SU-DHL-6 (cell line): ENCODE measurements at regions not wholly inside any gene's neighbourhood (a gene's known extent, or its start where the extent isn't known, plus 50 kb on each side); places are given as distances from the start of the nearest gene placed in this dataset.

Source experiments
- H2AFZ ChIP-seq: fragments of 200-600 bp; sonication (generic); 2 replicates; pipeline ENCODE4 v1.6.1; 2014; ENCODE audit warnings: low read depth, mild to moderate bottlenecking, moderate library complexity, mixed read lengths, antibody characterized with exemption, low read length; ENCODE audit not compliant: severe bottlenecking
- H3F3A ChIP-seq: fragments of 200-600 bp; shearing (Covaris generic); 2 replicates; pipeline ENCODE4 v1.6.0; 2016; ENCODE audit warnings: antibody characterized with exemption, mild to moderate bottlenecking; ENCODE audit not compliant: insufficient read depth
- H3K27ac ChIP-seq: fragments of 200-600 bp; sonication (generic); 2 replicates; pipeline ENCODE4 v1.5.1; 2016; ENCODE audit warnings: low read depth, mild to moderate bottlenecking, low read length, moderate library complexity, mixed read lengths
- H3K27me3 ChIP-seq: fragments of 200-600 bp; sonication (generic), shearing (Covaris generic); 2 replicates; pipeline ENCODE4 v1.6.0; 2014; ENCODE audit warnings: mild to moderate bottlenecking, low read length
- H3K36me3 ChIP-seq: fragments of 200-600 bp; sonication (generic); 2 replicates; pipeline ENCODE4 v1.6.1; 2014; ENCODE audit warnings: mild to moderate bottlenecking, low read length, mixed read lengths
- H3K4me2 ChIP-seq: fragments of 300-600, 200-600 bp; shearing (Covaris generic), sonication (generic); 2 replicates; pipeline ENCODE4 v1.6.0; 2014; ENCODE audit warnings: low read length, low read depth, mild to moderate bottlenecking; ENCODE audit not compliant: poor library complexity, severe bottlenecking
- H3K4me3 ChIP-seq: fragments of 200-600 bp; sonication (generic); 2 replicates; pipeline ENCODE4 v1.5.1; 2014; ENCODE audit warnings: antibody characterized with exemption, low read length, mild to moderate bottlenecking, mixed read lengths; ENCODE audit not compliant: insufficient read depth, poor library complexity, severe bottlenecking
- H3K79me2 ChIP-seq: fragments of 200-600 bp; sonication (generic); 2 replicates; pipeline ENCODE4 v1.6.1; 2014; ENCODE audit warnings: mild to moderate bottlenecking, low read length, moderate library complexity; ENCODE audit not compliant: insufficient read depth
- H3K9ac ChIP-seq: fragments of 200-600 bp; sonication (generic); 2 replicates; pipeline ENCODE4 v1.7.0; 2014; ENCODE audit warnings: mild to moderate bottlenecking, low read length
- H3K9me2 ChIP-seq: fragments of 200-600 bp; sonication (generic); replicated peaks from 2 replicates; pipeline ENCODE4 v1.6.1; 2014; ENCODE audit warnings: low read length; ENCODE audit not compliant: insufficient read depth
- H3K9me3 ChIP-seq: fragments of 200-600 bp; sonication (generic); 2 replicates; pipeline ENCODE4 v1.6.1; 2014; ENCODE audit warnings: low read length, mixed read lengths; ENCODE audit not compliant: insufficient read depth
- H4K20me1 ChIP-seq: fragments of 200-600 bp; sonication (generic); 2 replicates; pipeline ENCODE4 v1.6.1; 2014; ENCODE audit warnings: low read depth, mild to moderate bottlenecking, antibody characterized with exemption, low read length, moderate library complexity, mixed read lengths
- CTCF ChIP-seq: fragments of 200-600 bp; sonication (generic); IDR thresholded peaks from one replicate; pipeline ENCODE4 v1.5.1; 2017; ENCODE audit warnings: antibody characterized with exemption, mild to moderate bottlenecking, low read length, moderate library complexity; ENCODE audit not compliant: insufficient read depth, poor library complexity, severe bottlenecking
- EZH2phosphoT487 ChIP-seq: fragments of 200-600 bp; sonication (generic), shearing (Covaris generic); conservative IDR thresholded peaks from 2 replicates; pipeline ENCODE4 v1.6.1; 2018; ENCODE audit warnings: mild to moderate bottlenecking, antibody characterized with exemption, low read length, moderate library complexity, mixed read lengths

GRCh38 chr15:69510556-69510955 is 57.9 kb downstream of the RPLP1 start:
- Histone ChIP-seq H3K9ac (no peak overlapping the region), H3K4me2 (no peak overlapping the region), H3F3A (no peaks in the 10 kb centered on the region), H3K79me2 (no peaks in the 10 kb centered on the region), H4K20me1 (no peaks in the 10 kb centered on the region), H3K9me3 (no peaks in the 10 kb centered on the region), H3K4me3 (no peak overlapping the region), H3K9me2 (no peaks in the 10 kb centered on the region), H3K36me3 (no peaks in the 10 kb centered on the region), H3K27ac (no peak overlapping the region), H3K27me3 (no peaks in the 10 kb centered on the region), H2AFZ (no peak overlapping the region)
- no peak for TF ChIP-seq EZH2phosphoT487
- TF ChIP-seq CTCF = no peak

DNA sequence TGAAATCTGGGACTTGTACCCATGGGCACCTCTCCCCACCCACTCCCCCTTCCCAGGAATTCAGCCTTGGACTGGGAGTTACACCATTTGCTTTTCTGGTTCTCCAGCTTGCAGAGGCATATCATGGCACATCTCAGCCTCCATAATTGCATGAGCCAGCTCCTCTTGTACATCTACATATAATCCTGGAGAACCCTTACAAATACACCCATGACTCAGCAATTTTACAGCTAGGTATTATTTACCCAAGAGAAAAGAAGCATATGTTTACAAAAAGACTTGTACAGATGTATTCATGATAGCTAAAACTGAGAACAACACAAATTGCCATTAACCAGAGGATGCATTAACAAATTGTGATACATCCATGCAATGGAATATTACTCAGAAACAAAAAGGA is 58.4 kb downstream of the RPLP1 start:
- H3K4me2 ChIP-seq = no peak overlapping the region
- no peaks in the 10 kb centered on the region for H3K79me2 ChIP-seq
- H3K9me2 ChIP-seq = no peaks in the 10 kb centered on the region
- no peaks in the 10 kb centered on the region for H4K20me1 ChIP-seq
- H3K4me3 ChIP-seq = no peak overlapping the region
- no peaks in the 10 kb centered on the region for H3F3A ChIP-seq
- no peaks in the 10 kb centered on the region for H3K27me3 ChIP-seq
- TF ChIP-seq CTCF (no peak), EZH2phosphoT487 (no peak)
- no peak overlapping the region for H3K9ac ChIP-seq
- H3K27ac ChIP-seq = no peak overlapping the region
- H3K36me3 ChIP-seq = no peaks in the 10 kb centered on the region
- no peak overlapping the region for H2AFZ ChIP-seq
- H3K9me3 ChIP-seq = no peaks in the 10 kb centered on the region

- Histone ChIP-seq H3K9me2 (no peaks in the 10 kb centered on the region), H4K20me1 (no peaks in the 10 kb centered on the region), H3K79me2 (no peaks in the 10 kb centered on the region), H3K4me2 (no peak overlapping the region), H3K9me3 (no peaks in the 10 kb centered on the region), H3K36me3 (no peaks in the 10 kb centered on the region), H3K27ac (no peak overlapping the region), H3K4me3 (no peak overlapping the region), H3F3A (no peaks in the 10 kb centered on the region), H3K9ac (no peak overlapping the region), H3K27me3 (no peaks in the 10 kb centered on the region), H2AFZ (no peak overlapping the region)
- TF ChIP-seq EZH2phosphoT487 (no peak), CTCF (no peak)
Observed at GRCh38 chr15:69511716-69512340, 59.2 kb downstream of the RPLP1 start.
